G401.6 (cell line): ENCODE measurements at regions not wholly inside any gene's neighbourhood (a gene's known extent, or its start where the extent isn't known, plus 50 kb on each side); places are given as distances from the start of the nearest gene placed in this dataset.
"Not testable (repeated sequence)": the region's sequence is repeated elsewhere in the genome, so short reads cannot be mapped to it uniquely, and the experiment has no call there.

Source experiments
- FAIRE-seq: peaks from 2 replicates; lab custom pipeline; 2012; peaks lifted over from hg19 to GRCh38; lab: Jason Lieb, UNC

GRCh38 chr5:62829604-62829986 lies 251.0 kb downstream of the LRRC70 start:
- FAIRE-seq: no peak

GRCh38 chr5:62828742-62829603 lies 250.4 kb downstream of the LRRC70 start:
- no peak for FAIRE-seq

- no peak for FAIRE-seq
Observed at GRCh38 chr5:62825623-62826220, 247.1 kb downstream of the LRRC70 start.

GRCh38 chr5:62824936-62825335 lies 246.3 kb downstream of the LRRC70 start:
- FAIRE-seq: no peak

GRCh38 chr5:62817043-62817442 lies 238.4 kb downstream of the LRRC70 start:
- FAIRE-seq: not testable (repeated sequence)

- no peak for FAIRE-seq
Observed at GRCh38 chr5:62814991-62815390, 236.4 kb downstream of the LRRC70 start.

- no peak for FAIRE-seq
Observed at GRCh38 chr5:62812621-62813255, 234.1 kb downstream of the LRRC70 start.

GRCh38 chr5:62804819-62805218 lies 226.2 kb downstream of the LRRC70 start:
- not testable (repeated sequence) for FAIRE-seq

GRCh38 chr5:62795926-62796325 lies 217.3 kb downstream of the LRRC70 start:
- no peak for FAIRE-seq

GRCh38 chr5:62794456-62794855 lies 215.8 kb downstream of the LRRC70 start:
- FAIRE-seq: no peak

- no peak for FAIRE-seq
Observed at GRCh38 chr5:62791059-62791458, 212.4 kb downstream of the LRRC70 start.

GRCh38 chr5:62790348-62790747 lies 211.7 kb downstream of the LRRC70 start:
- FAIRE-seq: no peak

GRCh38 chr5:62786099-62786498 lies 207.5 kb downstream of the LRRC70 start:
- FAIRE-seq: no peak

- FAIRE-seq: no peak
Observed at GRCh38 chr5:62785588-62785987, 207.0 kb downstream of the LRRC70 start.

GRCh38 chr5:62783374-62784057 lies 204.9 kb downstream of the LRRC70 start:
- no peak for FAIRE-seq

GRCh38 chr5:62780888-62781287 lies 202.3 kb downstream of the LRRC70 start:
- no peak for FAIRE-seq

GRCh38 chr5:62780230-62780629 lies 201.6 kb downstream of the LRRC70 start:
- no peak for FAIRE-seq

GRCh38 chr5:62779010-62779422 lies 200.4 kb downstream of the LRRC70 start:
- FAIRE-seq: peak; percentile 96

GRCh38 chr5:62778316-62779009 lies 199.8 kb downstream of the LRRC70 start:
- FAIRE-seq: no peak

- FAIRE-seq: not testable (repeated sequence)
Observed at GRCh38 chr5:62777081-62777480, 198.5 kb downstream of the LRRC70 start.

- FAIRE-seq: not testable (repeated sequence)
Observed at GRCh38 chr5:62776592-62776991, 198.0 kb downstream of the LRRC70 start.

- no peak for FAIRE-seq
Observed at GRCh38 chr5:62773460-62773859, 194.8 kb downstream of the LRRC70 start.
